ENCODE measurements at regions not wholly inside any gene's neighbourhood (a gene's known extent, or its start where the extent isn't known, plus 50 kb on each side); places are given as distances from the start of the nearest gene placed in this dataset.

DNA sequence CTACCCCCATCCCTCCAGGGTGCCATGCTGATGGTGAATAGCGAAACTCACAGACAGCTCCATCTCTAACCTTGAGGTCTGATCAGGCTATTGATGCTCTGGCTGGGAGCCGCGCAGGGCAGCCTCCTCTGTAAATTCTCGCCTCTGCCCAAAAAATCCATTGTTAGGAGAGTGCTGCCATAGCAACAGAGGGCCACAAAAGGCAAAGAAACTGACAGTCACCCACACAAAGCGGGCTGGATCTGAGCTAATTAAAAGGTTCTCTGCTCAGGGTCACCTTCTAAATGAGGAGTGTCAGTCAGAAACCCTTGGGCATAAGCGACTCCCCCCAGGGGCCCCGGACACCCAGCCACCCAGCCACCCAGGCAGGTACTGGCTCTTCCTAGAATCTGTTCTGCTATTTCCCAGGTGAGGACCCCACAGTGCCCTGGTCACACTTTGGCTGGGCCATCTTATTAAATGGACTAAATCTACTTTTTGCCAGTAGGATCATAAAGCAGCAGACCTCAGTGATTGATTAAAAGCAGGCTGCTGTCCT is 126.7 kb downstream of the MED10 start:
- DNase-seq = no peak

DNA sequence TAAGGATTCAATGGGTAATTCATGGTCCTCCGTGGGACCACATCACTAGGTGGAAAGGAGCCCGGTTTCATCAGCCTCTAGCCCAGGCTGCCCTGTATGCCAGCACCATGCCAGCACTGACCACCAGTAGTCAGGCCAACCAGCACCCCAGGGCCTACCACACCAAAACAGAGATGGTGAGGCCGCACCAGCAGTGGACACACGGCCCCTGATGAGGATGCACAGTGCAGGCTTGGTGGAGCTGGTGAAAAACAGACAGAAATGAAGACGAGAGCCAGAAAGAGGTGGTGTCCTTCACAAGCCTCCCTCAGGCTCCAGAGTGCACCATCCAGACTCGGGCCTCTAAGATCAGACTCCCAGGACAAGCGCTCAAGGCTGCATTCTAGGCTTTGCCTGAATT is 128.2 kb downstream of the MED10 start:
- no peaks in the 10 kb centered on the region for H3K36me3 ChIP-seq
- TF ChIP-seq POLR2A (IDR thresholded peaks at IDR 0.05) = no peak
- TF ChIP-seq, protein P1, sequence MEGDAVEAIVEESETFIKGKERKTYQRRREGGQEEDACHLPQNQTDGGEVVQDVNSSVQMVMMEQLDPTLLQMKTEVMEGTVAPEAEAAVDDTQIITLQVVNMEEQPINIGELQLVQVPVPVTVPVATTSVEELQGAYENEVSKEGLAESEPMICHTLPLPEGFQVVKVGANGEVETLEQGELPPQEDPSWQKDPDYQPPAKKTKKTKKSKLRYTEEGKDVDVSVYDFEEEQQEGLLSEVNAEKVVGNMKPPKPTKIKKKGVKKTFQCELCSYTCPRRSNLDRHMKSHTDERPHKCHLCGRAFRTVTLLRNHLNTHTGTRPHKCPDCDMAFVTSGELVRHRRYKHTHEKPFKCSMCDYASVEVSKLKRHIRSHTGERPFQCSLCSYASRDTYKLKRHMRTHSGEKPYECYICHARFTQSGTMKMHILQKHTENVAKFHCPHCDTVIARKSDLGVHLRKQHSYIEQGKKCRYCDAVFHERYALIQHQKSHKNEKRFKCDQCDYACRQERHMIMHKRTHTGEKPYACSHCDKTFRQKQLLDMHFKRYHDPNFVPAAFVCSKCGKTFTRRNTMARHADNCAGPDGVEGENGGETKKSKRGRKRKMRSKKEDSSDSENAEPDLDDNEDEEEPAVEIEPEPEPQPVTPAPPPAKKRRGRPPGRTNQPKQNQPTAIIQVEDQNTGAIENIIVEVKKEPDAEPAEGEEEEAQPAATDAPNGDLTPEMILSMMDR (IDR thresholded peaks at IDR 0.05) = no peak
- intact Hi-C loops (cut with DNase I) = no loop called here
- H3K4me1 ChIP-seq = no peaks in the 10 kb centered on the region
- H3K27me3 ChIP-seq = no peaks in the 10 kb centered on the region
- H3K9me3 ChIP-seq = no peaks in the 10 kb centered on the region
- no peak for DNase-seq
- no peak overlapping the region for H3K27ac ChIP-seq
- WGBS, 2 donors = 87 to 91% methylated on average over 7 of the region's 7 CpGs
- H3K4me3 ChIP-seq (replicated peaks in 1 of 3) = no peak overlapping the region

More for the DNA sequence above, 126.7 kb downstream of the MED10 start:
- intact Hi-C loops (cut with DNase I) = no loop called here
- H3K4me1 ChIP-seq = no peaks in the 10 kb centered on the region
- no peak overlapping the region for H3K27ac ChIP-seq
- H3K27me3 ChIP-seq = no peaks in the 10 kb centered on the region
- H3K9me3 ChIP-seq = no peaks in the 10 kb centered on the region
- WGBS, 2 donors = 81% methylated on average over 7 of the region's 7 CpGs
- no peak for TF ChIP-seq POLR2A (IDR thresholded peaks at IDR 0.05)
- TF ChIP-seq, protein P1 (IDR thresholded peaks at IDR 0.05) = no peak
- H3K36me3 ChIP-seq = no peaks in the 10 kb centered on the region
- H3K4me3 ChIP-seq (replicated peaks in 1 of 3) = no peak overlapping the region

DNA sequence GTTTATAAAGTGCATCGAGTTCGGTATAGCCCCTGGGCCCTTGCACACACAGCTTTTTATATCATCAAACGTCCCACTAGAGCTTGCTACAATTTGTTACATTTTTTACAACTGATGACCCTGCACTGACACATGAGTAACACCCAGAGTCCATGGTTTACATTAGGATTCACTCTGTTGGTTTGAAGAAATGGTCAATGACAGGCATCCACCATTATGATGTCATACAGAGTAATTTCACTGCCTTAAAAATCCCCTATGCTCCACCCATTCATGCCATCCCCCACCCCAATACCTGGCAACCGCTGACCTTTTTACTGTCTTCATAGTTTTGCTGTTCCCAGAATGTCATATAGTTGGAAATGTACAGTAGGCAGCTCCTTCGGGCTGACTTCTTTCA is 130.2 kb downstream of the MED10 start:
- Histone ChIP-seq H3K36me3 (no peaks in the 10 kb centered on the region), H3K4me1 (no peaks in the 10 kb centered on the region), H3K27me3 (no peaks in the 10 kb centered on the region), H3K4me3 (replicated peaks in 1 of 3) (no peak overlapping the region), H3K27ac (no peak overlapping the region), H3K9me3 (no peaks in the 10 kb centered on the region)
- no peak for DNase-seq
- WGBS, 2 donors = 81 to 85% methylated on average over 5 of the region's 5 CpGs
- intact Hi-C loops (cut with DNase I) = no loop called here
- TF ChIP-seq POLR2A (IDR thresholded peaks at IDR 0.05) = no peak
- TF ChIP-seq, protein P1 (IDR thresholded peaks at IDR 0.05) = no peak

DNA sequence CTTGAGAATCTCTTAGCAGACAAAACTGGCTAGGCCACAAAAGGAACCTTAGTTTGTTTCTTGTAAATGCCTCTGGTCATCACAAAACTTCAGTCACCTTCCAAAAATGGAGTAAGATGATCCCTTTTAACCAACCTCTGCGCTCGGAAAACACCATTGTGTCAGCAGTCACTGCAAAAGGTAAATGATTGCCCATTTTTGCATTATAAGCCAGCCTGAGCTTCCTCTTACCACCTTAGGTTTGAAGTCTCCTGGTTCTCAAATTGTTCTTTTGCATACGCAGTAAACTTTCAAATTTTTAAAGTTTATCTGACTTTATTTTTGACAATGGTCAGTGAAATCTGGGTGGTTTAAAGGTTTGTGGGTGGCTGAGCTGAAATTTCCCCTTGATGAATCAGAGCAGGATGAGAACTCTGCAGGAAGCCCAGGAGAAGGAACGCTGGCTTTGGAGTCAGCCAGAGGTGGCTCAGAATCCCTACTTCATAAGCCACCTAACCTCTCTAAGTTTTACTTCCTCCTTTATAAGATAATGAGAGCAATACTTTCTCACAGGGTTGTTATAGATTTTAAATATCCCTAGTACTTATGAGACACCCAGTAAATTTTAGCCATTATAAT is 131.4 kb downstream of the MED10 start:
- Histone ChIP-seq H3K4me3 (replicated peaks in 1 of 3) (no peak overlapping the region), H3K4me1 (no peaks in the 10 kb centered on the region), H3K9me3 (no peaks in the 10 kb centered on the region), H3K27ac (no peak overlapping the region), H3K36me3 (no peaks in the 10 kb centered on the region), H3K27me3 (no peaks in the 10 kb centered on the region)
- WGBS, 2 donors = 66 to 77% methylated on average over 4 of the region's 4 CpGs
- intact Hi-C loops (cut with DNase I) = no loop called here
- TF ChIP-seq, protein P1 (IDR thresholded peaks at IDR 0.05) = no peak
- TF ChIP-seq POLR2A (IDR thresholded peaks at IDR 0.05) = no peak
- no peak for DNase-seq

DNA sequence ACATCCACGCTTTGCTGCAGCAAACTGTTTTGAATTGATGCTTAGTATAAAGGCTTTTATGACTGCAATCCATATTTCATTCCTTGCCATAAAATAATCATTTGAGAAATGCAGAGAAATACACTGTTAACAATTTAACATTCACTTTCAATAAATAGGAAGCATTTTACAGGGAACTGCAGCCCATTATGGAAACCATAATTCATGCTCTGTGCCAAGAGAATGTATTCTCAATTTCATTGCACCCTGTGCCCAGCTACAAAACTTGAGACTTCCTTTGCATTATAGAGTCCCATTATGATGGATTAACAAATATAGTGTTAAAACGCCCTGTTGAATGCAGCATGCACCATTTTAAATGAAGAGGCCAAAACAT is 134.0 kb downstream of the MED10 start:
- TF ChIP-seq POLR2A (IDR thresholded peaks at IDR 0.05) = no peak
- TF ChIP-seq, protein P1 (IDR thresholded peaks at IDR 0.05) = no peak
- H3K27ac ChIP-seq = no peak overlapping the region

More for the DNA sequence above, 134.0 kb downstream of the MED10 start:
- no peaks in the 10 kb centered on the region for H3K4me1 ChIP-seq
- no peaks in the 10 kb centered on the region for H3K27me3 ChIP-seq
- no peaks in the 10 kb centered on the region for H3K9me3 ChIP-seq
- H3K4me3 ChIP-seq (replicated peaks in 1 of 3) = no peak overlapping the region
- WGBS, 2 donors = 71 to 76% methylated on average over 2 of the region's 2 CpGs
- DNase-seq = no peak
- intact Hi-C loops (cut with DNase I) = no loop called here
- no peaks in the 10 kb centered on the region for H3K36me3 ChIP-seq

All from thyroid gland (tissue), 4 donors.